Activated naive CD8-positive, alpha-beta T cell treated with anti-CD3 and anti-CD28 coated beads, Interleukin-2, amount 50 U/mL, for 24 hours (primary cell): ENCODE measurements at regions not wholly inside any gene's neighbourhood (a gene's known extent, or its start where the extent isn't known, plus 50 kb on each side); places are given as distances from the start of the nearest gene placed in this dataset.
"Not testable (repeated sequence)": the region's sequence is repeated elsewhere in the genome, so short reads cannot be mapped to it uniquely, and the experiment has no call there.

ENCODE experiments used
- ATAC-seq: fragments of 150-1000 bp; cut with Tn5 transposase; one replicate; pipeline ENCODE4 v1.10.0; 2021
- DNase-seq: peaks from one replicate; pipeline ENCODE4 v3.0.0; 2021
- H3K27ac Mint-ChIP-seq: one replicate; pipeline ENCODE4 v1.8.0; 2021; ENCODE audit warnings: mild to moderate bottlenecking, mixed read lengths
- H3K27me3 Mint-ChIP-seq: one replicate; pipeline ENCODE4 v1.8.0; 2021; ENCODE audit warnings: mixed read lengths
- H3K36me3 Mint-ChIP-seq: one replicate; pipeline ENCODE4 v1.8.0; 2021; ENCODE audit warnings: low read depth, mixed read lengths
- H3K4me1 Mint-ChIP-seq: one replicate; pipeline ENCODE4 v1.8.0; 2021; ENCODE audit warnings: mixed read lengths
- H3K4me3 Mint-ChIP-seq: one replicate; pipeline ENCODE4 v1.8.0; 2021; ENCODE audit warnings: mild to moderate bottlenecking, moderate library complexity, mixed read lengths
- H3K9me3 Mint-ChIP-seq: one replicate; pipeline ENCODE4 v1.8.0; 2021; ENCODE audit warnings: mixed read lengths

DNA sequence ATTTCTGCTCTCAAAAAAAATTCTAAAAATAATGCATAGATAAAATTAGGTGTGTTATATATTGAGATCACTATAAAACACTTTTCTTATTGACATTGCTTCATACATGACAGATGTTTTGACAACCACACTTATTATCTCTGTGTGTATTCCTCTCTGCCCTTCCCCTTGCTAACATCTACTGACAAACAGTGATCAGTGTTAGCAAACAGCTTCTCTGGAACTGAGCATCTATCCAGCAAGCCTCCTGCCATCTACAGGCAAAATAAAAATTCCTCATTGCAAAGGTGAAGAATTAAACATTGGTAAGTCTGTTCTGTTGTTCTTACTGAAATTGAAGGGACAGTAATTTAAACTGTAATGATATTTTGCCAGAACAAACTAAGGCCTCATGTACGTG is 2153.9 kb downstream of the NCAM2 start:
- no peaks in the 10 kb centered on the region for H3K36me3 Mint-ChIP-seq
- H3K4me3 Mint-ChIP-seq: no peak overlapping the region
- H3K27me3 Mint-ChIP-seq: no peaks in the 10 kb centered on the region
- H3K4me1 Mint-ChIP-seq: no peaks in the 10 kb centered on the region
- no peak for ATAC-seq
- H3K27ac Mint-ChIP-seq: no peak overlapping the region
- H3K9me3 Mint-ChIP-seq: peaks cover 5% of the 10 kb centered on the region
- no peak for DNase-seq

DNA sequence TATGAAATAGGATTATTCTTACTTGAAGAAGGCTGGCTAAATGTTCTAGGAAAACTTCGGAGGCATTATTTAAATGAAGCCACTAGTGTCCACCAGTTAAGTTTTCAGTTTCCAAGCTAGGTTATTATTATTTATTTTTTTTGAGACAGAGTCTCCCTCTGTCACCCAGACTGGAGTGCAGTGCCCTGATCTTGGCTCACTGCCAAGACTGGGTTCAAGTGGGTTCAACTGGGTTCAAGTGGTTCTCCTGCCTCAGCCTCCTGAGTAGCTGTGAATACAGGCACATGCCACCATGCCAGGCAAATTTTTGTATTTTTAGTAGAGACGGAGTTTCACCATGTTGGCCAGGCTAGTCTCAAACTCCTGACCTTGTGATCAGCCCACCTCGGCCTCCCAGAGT is 2155.6 kb downstream of the NCAM2 start:
- not testable (repeated sequence) for H3K27me3 Mint-ChIP-seq, H3K27ac Mint-ChIP-seq, H3K9me3 Mint-ChIP-seq, H3K36me3 Mint-ChIP-seq, ATAC-seq, DNase-seq, H3K4me3 Mint-ChIP-seq, H3K4me1 Mint-ChIP-seq

DNA sequence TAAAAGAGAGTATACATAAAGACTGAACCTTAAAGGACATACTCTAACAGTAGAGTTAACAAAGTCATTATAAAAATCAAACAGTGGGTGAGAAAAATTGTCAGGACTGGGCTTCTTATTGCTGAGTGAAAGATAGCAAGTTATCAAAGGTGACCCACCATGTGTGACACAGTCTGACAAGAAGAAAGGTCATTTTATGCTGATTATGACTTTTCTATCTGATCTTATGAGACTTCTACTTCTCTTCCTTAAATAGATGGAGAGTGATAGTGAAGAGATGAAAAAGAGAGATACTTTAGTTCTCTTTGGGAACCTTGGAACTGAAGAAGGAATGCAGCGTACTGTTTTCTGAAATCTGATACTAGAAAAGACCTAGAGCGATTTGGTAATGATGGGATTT is 2157.1 kb downstream of the NCAM2 start:
- DNase-seq: no peak
- no peaks in the 10 kb centered on the region for H3K27me3 Mint-ChIP-seq
- no peak overlapping the region for H3K4me3 Mint-ChIP-seq
- H3K9me3 Mint-ChIP-seq: peaks cover 2% of the 10 kb centered on the region
- no peak overlapping the region for H3K27ac Mint-ChIP-seq
- no peaks in the 10 kb centered on the region for H3K36me3 Mint-ChIP-seq
- ATAC-seq: no peak
- no peaks in the 10 kb centered on the region for H3K4me1 Mint-ChIP-seq

DNA sequence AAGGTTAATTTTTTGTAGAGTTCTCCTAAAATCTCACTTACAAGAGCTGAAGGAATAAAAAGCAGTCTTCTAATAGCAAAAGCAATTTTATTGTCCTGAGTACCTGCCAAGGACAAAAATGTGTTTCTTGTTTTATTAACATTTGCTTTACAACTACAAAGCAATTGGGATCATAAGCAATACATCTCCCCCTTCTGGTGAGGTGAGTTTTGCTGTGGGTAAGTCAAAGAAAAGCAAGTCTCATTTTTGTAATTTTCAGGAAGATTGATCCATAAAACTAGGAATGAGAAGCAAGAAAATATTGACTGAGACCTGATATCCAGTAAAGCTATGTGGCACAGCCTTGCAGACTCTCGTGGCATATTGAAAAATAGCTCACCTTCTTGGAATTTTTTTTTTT is 2162.7 kb downstream of the NCAM2 start:
- H3K4me3 Mint-ChIP-seq: no peak overlapping the region
- no peak for ATAC-seq

DNA sequence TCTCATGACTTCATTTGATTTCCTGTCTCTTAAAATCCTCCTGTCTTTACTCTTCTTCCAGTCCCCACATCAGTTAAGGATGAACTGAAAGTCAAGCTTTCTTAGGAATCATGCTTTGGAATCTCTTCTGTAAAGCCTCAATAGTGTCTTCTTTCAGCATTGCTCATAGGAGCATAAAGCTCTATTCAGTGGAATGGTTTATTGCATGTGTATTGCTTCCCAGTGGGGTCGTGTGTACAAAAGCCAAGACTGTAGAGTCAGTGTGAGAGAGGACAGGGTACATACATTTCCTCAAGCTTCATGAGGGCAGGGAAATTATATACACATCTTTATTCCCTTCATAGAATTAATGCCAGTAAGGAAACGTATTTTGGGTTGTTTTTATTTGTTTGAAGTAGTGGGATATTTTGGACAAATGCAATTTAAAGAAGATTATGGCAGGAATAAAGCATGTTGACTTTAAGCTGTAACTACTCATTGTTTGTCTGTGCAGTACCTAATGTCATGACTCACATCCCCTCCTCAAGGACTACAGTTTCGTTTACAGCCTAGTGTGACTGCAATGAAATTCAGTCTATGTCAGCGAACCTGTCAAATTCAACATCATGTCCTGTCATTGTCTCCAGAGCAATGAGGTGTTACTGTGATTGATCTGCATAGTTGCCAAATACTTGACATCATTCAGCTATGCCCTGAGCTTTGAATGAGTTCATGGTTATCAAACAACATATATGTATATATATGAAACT is 2164.2 kb downstream of the NCAM2 start:
- Mint-ChIP-seq H3K9me3 (no peaks in the 10 kb centered on the region), H3K27ac (no peak overlapping the region), H3K4me3 (no peak overlapping the region), H3K36me3 (no peaks in the 10 kb centered on the region), H3K27me3 (no peaks in the 10 kb centered on the region), H3K4me1 (no peaks in the 10 kb centered on the region)
- ATAC-seq: no peak
- no peak for DNase-seq

More for the DNA sequence above, 2162.7 kb downstream of the NCAM2 start:
- Mint-ChIP-seq H3K4me1 (no peaks in the 10 kb centered on the region), H3K36me3 (no peaks in the 10 kb centered on the region), H3K27me3 (no peaks in the 10 kb centered on the region), H3K9me3 (no peaks in the 10 kb centered on the region), H3K27ac (no peak overlapping the region)
- no peak for DNase-seq
